ENCODE measurements at regions not wholly inside any gene's neighbourhood (a gene's known extent, or its start where the extent isn't known, plus 50 kb on each side); places are given as distances from the start of the nearest gene placed in this dataset.
"Not testable (repeated sequence)": the region's sequence is repeated elsewhere in the genome, so short reads cannot be mapped to it uniquely, and the experiment has no call there.

DNA sequence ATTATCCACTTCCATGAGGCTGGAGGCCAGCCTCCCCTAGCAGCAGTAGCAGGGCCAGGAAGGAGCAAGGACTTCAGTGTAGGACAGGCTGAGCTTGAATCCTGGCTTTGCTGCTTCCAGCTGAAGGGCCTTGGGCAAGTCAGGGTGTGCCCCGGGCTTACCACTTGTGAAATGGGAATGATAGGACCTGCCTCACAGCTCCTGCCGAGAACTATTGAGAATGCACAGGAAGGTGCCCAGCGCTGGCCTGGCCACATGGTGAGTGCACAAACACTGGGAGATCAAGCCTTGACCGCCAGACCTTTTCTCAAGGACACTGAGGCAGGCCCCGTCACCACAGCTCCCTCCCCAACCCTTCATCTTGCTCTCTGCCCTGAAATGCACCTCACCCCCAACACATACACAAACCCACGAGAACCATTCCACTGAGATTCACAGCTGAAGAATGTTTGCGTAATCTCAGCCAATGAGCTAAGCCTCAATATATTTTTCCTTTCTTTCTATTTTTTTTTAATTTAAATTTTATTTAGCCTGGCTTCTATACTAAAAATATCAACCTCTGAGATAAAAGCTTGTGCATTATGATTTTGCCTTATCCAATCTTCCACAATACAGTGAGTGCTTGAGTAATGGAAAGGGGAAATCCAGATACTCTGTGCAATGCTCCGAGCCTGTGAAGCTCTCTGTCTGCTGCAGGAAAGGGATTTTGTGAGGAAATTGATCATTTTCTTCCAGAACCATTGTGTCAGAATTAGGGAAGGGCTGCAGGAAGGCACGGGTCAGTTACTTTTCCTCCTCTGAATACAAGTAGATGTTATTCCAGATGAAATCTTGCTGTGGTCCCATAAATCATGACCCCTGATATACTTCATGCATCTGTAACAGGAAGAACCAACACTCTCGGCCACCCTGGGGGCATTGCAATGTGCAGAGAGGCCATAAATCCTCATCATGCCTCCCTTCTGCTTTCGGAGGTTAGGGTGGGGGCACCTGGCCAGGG is 193.9 kb downstream of the TLE3 start:
- no peak for ATAC-seq

GRCh38 chr15:69906256-69907185 is 191.2 kb downstream of the TLE3 start:
- no peak for ATAC-seq

GRCh38 chr15:69908060-69908459 is 189.7 kb downstream of the TLE3 start:
- ATAC-seq = no peak

- no peak for ATAC-seq
These were observed 188.9 kb downstream of the TLE3 start for GRCh38 chr15:69908590-69909420.

- no peak for ATAC-seq
These were observed 187.8 kb downstream of the TLE3 start for GRCh38 chr15:69909719-69910444.

GRCh38 chr15:69910514-69910913 is 187.2 kb downstream of the TLE3 start:
- no peak for ATAC-seq

DNA sequence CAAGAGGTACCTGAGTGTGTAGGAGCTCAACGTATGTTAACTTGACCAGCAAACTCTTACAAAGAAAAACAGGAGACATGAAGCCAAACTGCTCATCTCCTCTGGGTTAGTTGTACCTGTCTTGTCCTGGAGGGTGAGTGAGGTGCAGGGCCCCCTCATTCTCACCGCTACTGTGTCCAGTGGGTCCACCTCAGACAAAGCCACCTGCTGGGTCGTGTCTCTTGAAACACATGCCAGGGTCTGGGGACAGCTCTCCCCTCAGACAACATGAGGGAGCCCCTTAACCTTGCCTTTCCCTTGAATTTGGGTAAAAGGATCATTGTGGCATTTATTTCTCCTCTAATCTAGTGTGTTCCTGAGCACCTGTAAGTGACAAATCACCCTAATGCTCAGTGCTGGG is 185.6 kb downstream of the TLE3 start:
- ATAC-seq = no peak

DNA sequence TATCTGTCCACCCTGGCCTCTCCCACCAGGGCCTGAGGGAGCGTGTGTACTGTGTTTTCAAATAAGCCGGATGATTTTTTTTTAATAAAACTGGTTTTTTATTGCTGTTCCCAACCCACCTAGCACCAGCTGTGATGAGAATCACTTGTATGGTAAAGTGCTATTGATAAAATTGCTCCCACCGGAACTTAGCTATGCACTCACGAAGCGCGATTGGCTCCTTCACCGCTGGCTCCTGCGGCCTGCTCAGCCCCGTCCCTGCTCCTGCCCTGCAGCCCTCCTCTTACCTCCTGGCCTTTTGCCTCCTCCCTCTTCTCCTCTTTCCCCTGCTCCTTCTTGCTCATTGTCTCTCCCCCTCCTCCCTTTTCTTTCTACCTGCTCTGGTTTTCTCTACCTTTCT is 183.7 kb downstream of the TLE3 start:
- ATAC-seq = no peak

DNA sequence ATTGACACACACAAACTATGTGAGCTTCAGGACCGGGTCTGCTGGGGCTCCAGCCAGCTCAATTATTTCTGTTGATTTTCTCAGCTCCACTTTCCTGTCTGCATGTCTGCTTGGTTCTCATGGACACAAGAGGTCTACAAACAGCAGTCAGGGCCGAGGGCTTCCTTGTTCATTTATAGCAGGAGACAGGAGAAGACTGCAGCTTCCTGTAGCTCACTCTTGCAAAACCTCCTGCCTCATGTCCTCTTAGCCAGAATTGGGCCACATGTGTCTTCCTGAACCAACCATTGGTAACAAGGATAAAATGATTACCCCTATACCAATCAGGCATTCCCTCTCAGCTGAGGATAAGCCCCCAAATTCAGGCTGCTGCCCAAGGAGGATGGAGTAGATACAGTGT is 182.8 kb downstream of the TLE3 start:
- ATAC-seq = no peak

DNA sequence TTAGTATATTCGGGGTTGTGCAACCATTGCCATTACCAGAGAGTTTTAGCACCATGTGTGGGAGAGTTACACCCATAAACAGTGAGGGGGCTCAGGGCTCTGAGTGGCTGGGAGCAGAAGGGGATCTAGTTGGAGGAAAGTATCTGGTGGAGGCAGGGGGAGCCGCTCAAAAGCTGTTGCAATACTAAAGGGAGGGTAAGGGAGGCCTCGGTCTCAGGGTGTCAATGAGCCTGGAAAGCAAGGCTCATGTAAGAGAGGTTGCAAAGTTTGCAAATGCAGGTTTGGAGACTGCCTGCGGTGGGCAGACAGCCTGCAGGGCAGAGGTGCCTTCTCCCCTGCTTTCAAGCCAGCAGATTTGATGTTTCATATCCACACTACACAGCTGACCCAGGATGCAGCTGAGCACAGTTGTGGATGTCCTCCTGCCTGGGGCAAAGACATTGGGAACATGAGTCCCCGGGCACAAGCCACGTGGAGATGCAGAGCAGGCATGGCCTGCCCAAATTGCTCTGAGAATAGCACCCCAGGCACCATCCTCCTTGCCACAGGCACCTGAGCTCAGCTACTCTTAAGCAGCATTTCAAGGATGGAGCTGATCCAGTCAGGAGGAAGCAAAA is 181.4 kb downstream of the TLE3 start:
- ATAC-seq = no peak

GRCh38 chr15:69917056-69917455 is 180.7 kb downstream of the TLE3 start:
- ATAC-seq = no peak

- no peak for ATAC-seq
These were observed 177.9 kb downstream of the TLE3 start for GRCh38 chr15:69919816-69920215.

DNA sequence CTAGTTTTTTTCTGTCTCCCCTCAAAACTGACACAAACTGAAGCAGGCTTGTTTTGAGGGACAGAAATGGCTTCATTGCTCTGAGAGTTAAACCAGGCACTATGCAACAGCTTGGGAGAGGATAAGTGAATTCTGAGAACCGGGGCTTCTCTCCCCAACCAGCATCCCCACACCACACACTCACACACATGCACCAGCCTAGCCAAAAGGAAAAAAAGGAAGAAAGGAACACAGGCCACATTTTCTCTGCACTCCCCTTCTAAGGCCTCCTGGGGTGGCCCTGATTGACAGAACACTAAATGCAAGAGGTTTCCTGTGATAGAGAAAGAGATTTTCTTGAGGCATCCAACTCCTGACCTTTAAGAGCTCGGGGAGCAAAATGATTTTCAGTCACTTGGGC is 177.5 kb downstream of the TLE3 start:
- no peak for ATAC-seq

GRCh38 chr15:69921626-69922619 is 175.8 kb downstream of the TLE3 start:
- no peak for ATAC-seq

DNA sequence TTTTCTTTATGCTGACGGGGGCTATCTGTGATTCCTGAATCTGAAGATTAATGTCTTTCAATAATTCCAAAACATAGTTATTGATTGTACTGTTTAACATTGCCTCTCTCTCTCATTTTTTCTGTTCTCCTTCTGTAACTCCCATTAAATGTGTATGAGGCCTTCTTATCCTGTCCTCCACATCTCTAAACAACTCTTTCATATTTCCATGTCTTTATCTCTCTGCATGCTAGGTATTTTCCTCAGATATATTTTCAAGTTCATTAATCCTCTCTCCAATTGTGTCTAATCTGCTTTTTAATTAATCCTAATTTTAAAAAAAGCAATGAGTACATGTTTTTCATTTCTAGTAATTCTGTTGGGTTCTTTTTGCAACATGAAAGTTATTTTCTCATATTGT is 173.2 kb downstream of the TLE3 start:
- no peak for ATAC-seq

GRCh38 chr15:69926006-69926405 is 171.7 kb downstream of the TLE3 start:
- no peak for ATAC-seq

DNA sequence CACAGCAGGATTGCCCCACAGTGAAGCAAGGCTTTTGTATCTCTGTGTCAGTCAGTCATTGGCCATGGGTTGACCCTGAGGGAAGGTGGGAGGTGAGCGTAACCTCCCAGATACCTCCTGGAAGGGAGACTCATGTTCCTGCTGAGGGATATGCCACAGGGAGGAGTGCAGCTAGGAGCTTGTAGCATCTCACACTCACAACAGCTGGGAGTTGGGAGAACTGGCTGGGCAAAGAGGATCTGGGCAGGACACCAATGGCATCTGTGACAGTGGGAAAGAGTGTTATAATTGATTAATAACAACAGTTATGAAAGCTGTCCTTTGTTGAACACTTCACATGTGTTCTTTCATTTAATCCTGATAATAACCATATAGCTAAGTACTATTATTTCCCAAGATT is 171.0 kb downstream of the TLE3 start:
- no peak for ATAC-seq

DNA sequence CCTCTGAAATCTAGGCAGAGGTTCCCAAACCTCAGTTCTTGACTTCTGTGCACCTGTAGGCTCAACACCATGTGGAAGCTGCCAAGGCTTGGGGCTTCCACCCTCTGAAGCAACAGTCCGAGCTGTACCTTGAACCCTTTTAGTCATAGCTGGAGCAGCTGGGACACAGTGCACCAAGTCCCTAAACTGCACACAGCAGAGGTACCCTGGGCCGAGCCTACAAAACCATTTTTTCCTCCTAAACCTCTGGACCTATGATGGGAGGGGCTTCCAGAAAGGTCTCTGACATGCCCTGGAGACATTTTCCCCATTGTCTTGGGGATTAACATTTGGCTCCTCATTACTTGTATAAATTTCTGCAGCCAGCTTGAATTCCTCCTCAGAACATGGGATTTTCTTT is 168.8 kb downstream of the TLE3 start:
- ATAC-seq = not testable (repeated sequence)

- peak; percentile 44 for ATAC-seq
These were observed 167.6 kb downstream of the TLE3 start for GRCh38 chr15:69929905-69930630.
